GM12878 (cell line): ENCODE measurements at regions not wholly inside any gene's neighbourhood (a gene's known extent, or its start where the extent isn't known, plus 50 kb on each side); places are given as distances from the start of the nearest gene placed in this dataset.

Experiments
- CBX5 ChIP-seq: sonication (generic); IDR thresholded peaks from 2 replicates; pipeline ENCODE4 v1.6.1; 2016; ENCODE audit warnings: low read depth, moderate library complexity, mild to moderate bottlenecking, inconsistent platforms
- CTCF ChIP-seq, 3 experiments: IDR thresholded peaks in 2 of 3; conservative IDR thresholded peaks in 1 of 3; 2 replicates each; pipeline ENCODE4 v1.5.1; 2011; ENCODE audit warnings: low read depth in 3 of 3, low read length in 3 of 3, mild to moderate bottlenecking in 3 of 3, control low read depth in 2 of 3, moderate library complexity in 2 of 3, inconsistent platforms in 1 of 3, mixed read lengths in 1 of 3; ENCODE audit not compliant: control insufficient read depth in 2 of 3, insufficient read depth in 1 of 3; ENCODE audit errors: extremely low read depth in 1 of 3
- E2F4 ChIP-seq: IDR thresholded peaks from 2 replicates; pipeline ENCODE4 v1.6.1; 2012; ENCODE audit warnings: low read depth, low read length, improper control_type of control experiment
- HDAC6 ChIP-seq: fragments of 200-600 bp; sonication (generic); IDR thresholded peaks from one replicate; pipeline ENCODE4 v1.8.0; 2017; ENCODE audit warnings: antibody characterized with exemption; ENCODE audit not compliant: unreplicated experiment
- MAX ChIP-seq: IDR thresholded peaks from 2 replicates; pipeline ENCODE4 v1.6.1; 2012; ENCODE audit warnings: low read depth, low read length, improper control_type of control experiment
- NBN ChIP-seq: fragments of 450-650 bp; IDR thresholded peaks from 2 replicates; pipeline ENCODE4 v1.6.1; 2016
- NKRF ChIP-seq: fragments of 450-650 bp; conservative IDR thresholded peaks from 2 replicates; pipeline ENCODE4 v1.6.1; 2017; ENCODE audit warnings: mild to moderate bottlenecking, moderate library complexity
- POLR2AphosphoS2 ChIP-seq: IDR thresholded peaks from 2 replicates; pipeline ENCODE4 v1.6.1; 2011; ENCODE audit warnings: low read depth, mild to moderate bottlenecking, low read length, improper control_type of control experiment, moderate library complexity
- POU2F2 ChIP-seq: IDR thresholded peaks from 3 replicates; pipeline ENCODE4 v1.6.1; 2011; ENCODE audit warnings: low read depth, mild to moderate bottlenecking, low read length, borderline replicate concordance
- RFX5 ChIP-seq: IDR thresholded peaks from 2 replicates; pipeline ENCODE4 v1.6.1; 2011; ENCODE audit warnings: low read depth, low read length, improper control_type of control experiment
- SMAD1 ChIP-seq: fragments of 450-650 bp; IDR thresholded peaks from 2 replicates; pipeline ENCODE4 v1.6.1; 2018; ENCODE audit warnings: mild to moderate bottlenecking, low read depth; ENCODE audit not compliant: partially characterized antibody
- SMC3 ChIP-seq: IDR thresholded peaks from 2 replicates; pipeline ENCODE4 v1.6.1; 2011; ENCODE audit warnings: low read length, improper control_type of control experiment, borderline replicate concordance
- SPI1 ChIP-seq: IDR thresholded peaks from 2 replicates; pipeline ENCODE4 v1.6.1; 2011; ENCODE audit warnings: low read depth, mild to moderate bottlenecking, low read length, moderate library complexity, borderline replicate concordance; ENCODE audit not compliant: insufficient read depth
- TARDBP ChIP-seq: IDR thresholded peaks from 2 replicates; pipeline ENCODE4 v1.6.1; 2016; ENCODE audit warnings: borderline replicate concordance

- TF ChIP-seq SMC3 (no peak), RFX5 (no peak), POU2F2 (no peak), E2F4 (no peak), NKRF (no peak), CTCF (IDR thresholded peaks at IDR 0.05 in 2 of 3, conservative IDR thresholded peaks at IDR 0.05 in 1 of 3; ENCODE audit: control insufficient read depth in 2 of 3, extremely low read depth in 1 of 3, insufficient read depth in 1 of 3, low read depth in 3 of 3, low read length in 3 of 3) (no peak), SMAD1 (no peak), CBX5 (no peak), SPI1 (no peak), POLR2AphosphoS2 (no peak), TARDBP (no peak), HDAC6 (no peak), NBN (no peak), MAX (no peak)
Measured at GRCh38 chr22:27315833-27316232, 485.7 kb downstream of the MN1 start.
